Neural progenitor cell (in vitro differentiated cells): ENCODE measurements at regions not wholly inside any gene's neighbourhood (a gene's known extent, or its start where the extent isn't known, plus 50 kb on each side); places are given as distances from the start of the nearest gene placed in this dataset.

Source experiments
- CTCF ChIP-seq: fragments of 200-600 bp; sonication (generic); IDR thresholded peaks from 2 replicates; pipeline ENCODE4 v1.5.1; 2017; ENCODE audit warnings: antibody characterized with exemption, mild to moderate bottlenecking
- EZH2 ChIP-seq: fragments of 200-600 bp; sonication (generic); IDR thresholded peaks from 2 replicates; pipeline ENCODE4 v1.6.1; 2017; ENCODE audit warnings: antibody characterized with exemption, mild to moderate bottlenecking, moderate library complexity
- EZH2phosphoT487 ChIP-seq: fragments of 200-600 bp; sonication (generic); IDR thresholded peaks from 2 replicates; pipeline ENCODE4 v1.6.1; 2017; ENCODE audit warnings: antibody characterized with exemption

DNA sequence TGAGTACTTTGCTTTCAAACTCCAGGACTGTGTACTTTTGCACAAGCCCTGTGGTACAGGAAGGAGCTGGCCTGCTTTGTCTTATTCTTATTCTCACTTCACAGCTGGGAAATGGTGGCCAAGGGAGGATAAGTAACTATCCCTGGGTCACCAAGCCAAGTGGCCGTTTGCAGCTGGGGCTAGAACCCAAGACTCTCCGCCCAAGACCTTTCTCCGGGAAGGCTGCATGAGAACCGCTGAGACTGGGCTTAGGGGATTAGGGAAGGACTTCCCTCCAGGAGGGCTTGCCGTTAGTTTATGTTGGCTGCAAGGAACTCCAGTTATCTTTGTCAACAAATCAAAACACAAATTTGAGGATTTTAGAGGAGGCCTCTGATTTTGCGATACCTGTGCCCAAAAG is 109.5 kb upstream of the ADRA1D start:
- TF ChIP-seq CTCF (no peak), EZH2phosphoT487 (no peak), EZH2 (no peak)
